ENCODE measurements at regions not wholly inside any gene's neighbourhood (a gene's known extent, or its start where the extent isn't known, plus 50 kb on each side); places are given as distances from the start of the nearest gene placed in this dataset.

DNA sequence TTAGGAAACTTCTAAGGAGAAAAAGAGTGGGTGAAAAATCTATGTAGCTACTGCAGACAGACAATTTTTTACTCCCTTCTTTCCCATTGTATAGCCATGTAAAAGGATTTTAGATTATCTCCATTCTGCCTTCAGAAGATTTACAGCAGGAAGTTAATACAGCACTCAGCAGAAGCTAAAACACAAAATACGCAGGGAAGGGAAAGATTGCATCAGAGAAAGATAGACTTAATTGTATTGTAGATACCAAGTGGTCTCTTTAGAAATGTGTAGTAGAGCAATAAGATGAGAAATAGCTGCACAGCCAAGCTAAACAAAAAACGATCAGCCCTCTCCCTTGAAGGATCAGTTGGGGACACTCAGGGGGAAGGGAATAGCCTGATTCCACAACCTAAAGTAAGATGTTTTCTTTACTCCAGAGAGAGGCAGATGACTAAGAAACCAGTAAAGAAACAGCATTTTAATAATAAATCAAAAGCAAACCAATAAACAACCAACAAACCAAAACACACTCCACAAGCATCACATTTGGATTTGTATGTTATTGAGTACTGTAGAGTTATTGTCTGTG, 236.7 kb upstream of the SLITRK1 start:
- TF ChIP-seq CTCF (conservative IDR thresholded peaks at IDR 0.05; ENCODE audit: low read depth, low read length), result no peak
- no peak for TF ChIP-seq EZH2 (IDR thresholded peaks at IDR 0.05; ENCODE audit: borderline replicate concordance, low read depth, low read length, poor library complexity, severe bottlenecking)
